ENCODE measurements at regions not wholly inside any gene's neighbourhood (a gene's known extent, or its start where the extent isn't known, plus 50 kb on each side); places are given as distances from the start of the nearest gene placed in this dataset.

- Histone ChIP-seq H2BK120ac (ENCODE audit: low read depth, low read length) (no peak overlapping the region), H2BK5ac (ENCODE audit: low read depth, low read length, poor library complexity, severe bottlenecking) (no peak overlapping the region), H2BK20ac (ENCODE audit: low read depth, low read length) (no peak overlapping the region), H2AFZ (replicated peaks; ENCODE audit: low read length, poor library complexity) (no peak overlapping the region), H3K27me3 (ENCODE audit: control insufficient read depth, insufficient read depth, low read length) (no peaks in the 10 kb centered on the region), H4K20me1 (ENCODE audit: insufficient read depth, low read length) (no peaks in the 10 kb centered on the region), H3K4ac (ENCODE audit: low read depth, low read length) (no peak overlapping the region), H3K4me1 (ENCODE audit: control insufficient read depth, insufficient read depth, low read length) (no peaks in the 10 kb centered on the region), H3K27ac (ENCODE audit: insufficient read depth, low read length) (no peak overlapping the region), H3K23ac (ENCODE audit: low read depth, low read length) (no peak overlapping the region), H3K36me3 (ENCODE audit: control insufficient read depth, insufficient read depth, low read length) (no peaks in the 10 kb centered on the region), H3K56ac (ENCODE audit: extremely low read depth, insufficient read depth, low read length) (no peak overlapping the region), H3K79me1 (ENCODE audit: low read depth in 1 of 2, low read length in 2 of 2) (no peaks in the 10 kb centered on the region), H2AK5ac (ENCODE audit: low read depth, low read length) (no peak overlapping the region), H3K9me3 (ENCODE audit: control insufficient read depth, insufficient read depth, low read length) (peaks cover 7% of the 10 kb centered on the region), H3K4me2 (ENCODE audit: low read depth, low read length) (no peak overlapping the region), H2BK15ac (ENCODE audit: low read depth, low read length) (no peak overlapping the region), H4K5ac (ENCODE audit: low read depth, low read length) (no peak overlapping the region), H2AK9ac (replicated peaks; ENCODE audit: low read depth, low read length, poor library complexity) (no peak overlapping the region), H3K4me3 (ENCODE audit: insufficient read depth, low read depth, low read length) (no peak overlapping the region), H3K9me1 (ENCODE audit: insufficient read depth, low read length) (no peaks in the 10 kb centered on the region), H3K9ac (ENCODE audit: low read depth, low read length) (no peak overlapping the region), H3K14ac (replicated peaks; ENCODE audit: low read depth, low read length) (no peak overlapping the region), H3K18ac (ENCODE audit: low read depth, low read length) (no peak overlapping the region), H4K8ac (ENCODE audit: low read depth in 2 of 2, low read length in 2 of 2) (no peak overlapping the region), H4K91ac (ENCODE audit: insufficient read depth, low read depth, low read length) (no peak overlapping the region)
- CTCF ChIA-PET = no interaction called here
- TF ChIP-seq MAZ (IDR thresholded peaks at IDR 0.05; ENCODE audit: borderline replicate concordance, low read depth, low read length) (no peak), MAFK (IDR thresholded peaks at IDR 0.05; ENCODE audit: low read depth, low read length) (no peak), RCOR1 (IDR thresholded peaks at IDR 0.05; ENCODE audit: insufficient replicate concordance, low read length) (no peak), ELK1 (IDR thresholded peaks at IDR 0.05; ENCODE audit: borderline replicate concordance, low read depth, low read length) (no peak), SMC3 (IDR thresholded peaks at IDR 0.05; ENCODE audit: low read depth, low read length) (no peak), POLR2A (IDR thresholded peaks at IDR 0.05; ENCODE audit: low read depth, low read length) (no peak), CHD1 (IDR thresholded peaks at IDR 0.05; ENCODE audit: low read depth, low read length) (no peak), FOS (IDR thresholded peaks at IDR 0.05; ENCODE audit: low read depth, low read length) (no peak), RFX5 (IDR thresholded peaks at IDR 0.05; ENCODE audit: low read depth, low read length) (no peak)
- WGBS, 2 experiments (ENCODE audit: extremely low coverage in 2 of 2, insufficient read length in 1 of 2) = no CpG with 5 or more reads among the region's 4 CpGs
- dilution Hi-C loops (cut with HindIII; ENCODE audit: low sequenced_read_pairs, unreplicated experiment) (no loop called here), intact Hi-C loops (cut with micrococcal nuclease) (no loop called here), in situ Hi-C loops (cut with MboI; ENCODE audit: low sequenced_read_pairs) (no loop called here)
- no peak for DNase-seq
- no TSS peak for BruUV-seq (replicated peaks)
- no peak for ATAC-seq (ENCODE audit: low read depth)
- POLR2A ChIA-PET (ENCODE audit: unreplicated experiment) = no interaction called here
Observed at GRCh38 chr11:91446267-91446666, 778.4 kb upstream of the FAT3 start.

All from IMR-90 (cell line).